Cardiac muscle cell (in vitro differentiated cells and primary cell): ENCODE measurements at regions not wholly inside any gene's neighbourhood (a gene's known extent, or its start where the extent isn't known, plus 50 kb on each side); places are given as distances from the start of the nearest gene placed in this dataset.

ENCODE experiments used
- DNase-seq, 2 donors: peaks; one replicate each; pipeline versions ENCODE4 v3.0.0 to v3.0.0-alpha.2; 2010 to 2017; ENCODE audit warnings: low read depth in 1 of 2, low spot score in 1 of 2
- H3K27ac ChIP-seq: fragments of 200-600 bp; sonication (generic); 2 replicates; pipeline ENCODE4 v1.5.1; 2016
- H3K27me3 ChIP-seq: fragments of 200-600 bp; sonication (generic); 2 replicates; pipeline ENCODE4 v1.6.0; 2016; ENCODE audit warnings: control low read depth
- H3K36me3 ChIP-seq: fragments of 200-600 bp; sonication (generic); 2 replicates; pipeline ENCODE4 v1.5.1; 2016; ENCODE audit warnings: control low read depth
- H3K4me1 ChIP-seq: fragments of 200-600 bp; sonication (generic); 2 replicates; pipeline ENCODE4 v1.8.1; 2017; ENCODE audit warnings: low read depth, mild to moderate bottlenecking, mixed run types
- H3K4me3 ChIP-seq: fragments of 200-600 bp; sonication (generic); 2 replicates; pipeline ENCODE4 v1.5.1; 2016; ENCODE audit warnings: mild to moderate bottlenecking
- H3K9me3 ChIP-seq: fragments of 200-600 bp; sonication (generic); 2 replicates; pipeline ENCODE4 v1.5.1; 2017; ENCODE audit warnings: low read depth, mild to moderate bottlenecking, control low read depth
- CTCF ChIP-seq: IDR thresholded peaks from 2 replicates; pipeline ENCODE4 v1.5.1; 2012; ENCODE audit warnings: low read depth, mild to moderate bottlenecking, low read length

- H3K27ac ChIP-seq: no peak overlapping the region
- no peaks in the 10 kb centered on the region for H3K4me1 ChIP-seq
- DNase-seq: no peak
- peaks cover 5% of the 10 kb centered on the region for H3K9me3 ChIP-seq
- no peak for TF ChIP-seq CTCF
- H3K27me3 ChIP-seq: no peaks in the 10 kb centered on the region
- H3K4me3 ChIP-seq: no peak overlapping the region
- H3K36me3 ChIP-seq: no peaks in the 10 kb centered on the region
Observed at GRCh38 chr19:27722625-27723024, 1490.3 kb downstream of the UQCRFS1 start.

- H3K9me3 ChIP-seq: peaks cover 5% of the 10 kb centered on the region
- no peaks in the 10 kb centered on the region for H3K36me3 ChIP-seq
- H3K4me3 ChIP-seq: no peak overlapping the region
- no peak overlapping the region for H3K27ac ChIP-seq
- H3K4me1 ChIP-seq: no peaks in the 10 kb centered on the region
- H3K27me3 ChIP-seq: no peaks in the 10 kb centered on the region
- DNase-seq: no peak
- TF ChIP-seq CTCF: no peak
Observed at GRCh38 chr19:27720155-27720554, 1492.8 kb downstream of the UQCRFS1 start.

- Histone ChIP-seq H3K36me3 (no peaks in the 10 kb centered on the region), H3K27me3 (no peaks in the 10 kb centered on the region), H3K27ac (no peak overlapping the region), H3K4me1 (no peaks in the 10 kb centered on the region), H3K4me3 (no peak overlapping the region), H3K9me3 (peaks cover 5% of the 10 kb centered on the region)
- TF ChIP-seq CTCF: no peak
- DNase-seq: no peak
Observed at GRCh38 chr19:27719034-27719433, 1493.9 kb downstream of the UQCRFS1 start.

GRCh38 chr19:27718234-27718633, 1494.7 kb downstream of the UQCRFS1 start:
- peaks cover 5% of the 10 kb centered on the region for H3K9me3 ChIP-seq
- no peak overlapping the region for H3K4me3 ChIP-seq
- H3K27me3 ChIP-seq: no peaks in the 10 kb centered on the region
- no peak overlapping the region for H3K27ac ChIP-seq
- TF ChIP-seq CTCF: no peak
- no peaks in the 10 kb centered on the region for H3K36me3 ChIP-seq
- no peak for DNase-seq
- H3K4me1 ChIP-seq: no peaks in the 10 kb centered on the region

GRCh38 chr19:27717825-27718224, 1495.1 kb downstream of the UQCRFS1 start:
- H3K27me3 ChIP-seq: no peaks in the 10 kb centered on the region
- H3K27ac ChIP-seq: no peak overlapping the region
- no peak overlapping the region for H3K4me3 ChIP-seq
- no peak for DNase-seq
- H3K4me1 ChIP-seq: no peaks in the 10 kb centered on the region
- TF ChIP-seq CTCF: no peak
- peaks cover 3% of the 10 kb centered on the region for H3K9me3 ChIP-seq
- no peaks in the 10 kb centered on the region for H3K36me3 ChIP-seq

- Histone ChIP-seq H3K4me3 (no peak overlapping the region), H3K9me3 (no peaks in the 10 kb centered on the region), H3K4me1 (no peaks in the 10 kb centered on the region), H3K27ac (no peak overlapping the region), H3K36me3 (no peaks in the 10 kb centered on the region), H3K27me3 (no peaks in the 10 kb centered on the region)
- DNase-seq: no peak
- TF ChIP-seq CTCF: no peak
Observed at GRCh38 chr19:27716922-27717321, 1496.0 kb downstream of the UQCRFS1 start.
